COLO668 (cell line): ENCODE measurements at regions not wholly inside any gene's neighbourhood (a gene's known extent, or its start where the extent isn't known, plus 50 kb on each side); places are given as distances from the start of the nearest gene placed in this dataset.

Source experiments
- DNase-seq: peaks from one replicate; lab custom pipeline; 2025; ENCODE audit not compliant: unreplicated experiment; lab: John Stamatoyannopoulos, UW

DNA sequence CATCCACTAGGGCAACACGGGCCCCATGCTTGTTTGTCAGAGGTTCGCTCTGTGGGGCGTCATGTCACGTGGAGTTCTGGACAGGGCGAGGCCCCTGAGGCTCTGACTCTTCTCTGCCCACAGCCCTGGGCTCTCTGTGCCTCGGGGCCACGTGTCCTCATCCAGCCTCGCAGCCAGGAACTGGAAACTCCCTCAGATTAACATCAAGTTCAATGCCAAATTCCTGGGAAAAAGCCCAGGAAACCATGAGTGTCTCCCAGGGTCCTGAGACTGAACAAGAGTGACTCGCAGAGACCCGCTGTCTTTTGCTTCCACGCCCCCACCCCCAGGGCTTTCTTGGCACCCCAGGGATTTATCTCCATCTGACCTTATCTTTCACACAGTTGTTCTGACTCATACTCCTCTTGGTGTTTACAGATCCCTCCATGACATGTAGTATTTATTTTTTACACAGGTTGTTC is 174.0 kb upstream of the PIEZO2 start:
- DNase-seq = no peak

DNA sequence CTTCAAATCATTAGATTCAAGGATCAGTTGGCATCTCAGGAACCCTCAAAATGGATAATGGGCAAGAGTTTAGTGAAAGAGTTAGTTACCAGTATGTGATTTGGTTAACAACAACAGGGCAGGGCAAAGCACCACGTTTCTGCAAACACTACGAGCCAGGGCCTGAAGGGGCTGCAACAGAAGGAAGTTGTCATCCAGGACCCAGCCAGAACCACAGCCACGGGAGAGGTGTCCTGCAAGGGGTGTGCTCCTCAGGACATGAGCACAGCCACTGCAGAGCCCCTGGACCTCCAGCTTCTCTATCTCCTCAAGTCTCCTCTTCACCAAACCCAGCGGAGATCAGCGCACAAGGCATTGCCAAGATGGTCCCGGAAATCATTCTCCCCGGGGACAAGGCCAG is 173.3 kb upstream of the PIEZO2 start:
- DNase-seq = no peak

DNA sequence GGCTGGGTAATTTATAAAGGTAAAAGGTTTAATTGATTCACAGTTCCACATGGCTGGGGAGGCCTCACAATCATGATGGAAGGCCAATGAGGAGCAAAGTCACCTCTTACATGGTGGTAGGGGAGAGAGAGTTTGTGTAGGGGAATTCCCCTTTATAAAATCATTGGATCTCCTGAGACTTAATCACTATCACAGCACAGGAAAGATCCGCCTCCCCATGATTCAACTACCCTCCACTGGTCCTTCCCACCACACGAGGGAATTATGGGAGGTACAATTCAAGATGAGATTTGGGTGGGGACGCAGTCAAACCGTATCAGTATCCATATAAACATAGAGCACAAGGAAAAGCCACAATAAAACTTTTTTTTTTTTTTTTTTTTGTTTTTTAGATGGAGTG is 172.6 kb upstream of the PIEZO2 start:
- no peak for DNase-seq

DNA sequence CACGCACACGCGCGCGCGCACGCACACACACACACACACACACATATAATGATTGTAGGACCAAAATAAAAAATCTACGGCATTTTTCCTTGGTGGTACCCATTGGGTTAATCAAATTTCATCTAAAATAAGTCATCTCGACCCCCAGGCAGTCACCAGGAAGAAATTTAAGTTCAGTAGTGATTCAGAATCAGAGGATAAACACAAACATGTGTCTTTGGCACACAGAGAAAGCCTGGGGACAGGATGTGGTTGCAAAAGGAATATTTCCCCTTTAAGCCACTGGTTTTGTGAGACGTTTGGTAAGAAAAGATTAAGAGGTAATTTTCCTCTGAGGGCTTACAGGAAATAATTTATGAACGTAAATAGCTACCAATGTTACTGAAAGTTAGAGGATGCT is 171.6 kb upstream of the PIEZO2 start:
- DNase-seq = no peak

DNA sequence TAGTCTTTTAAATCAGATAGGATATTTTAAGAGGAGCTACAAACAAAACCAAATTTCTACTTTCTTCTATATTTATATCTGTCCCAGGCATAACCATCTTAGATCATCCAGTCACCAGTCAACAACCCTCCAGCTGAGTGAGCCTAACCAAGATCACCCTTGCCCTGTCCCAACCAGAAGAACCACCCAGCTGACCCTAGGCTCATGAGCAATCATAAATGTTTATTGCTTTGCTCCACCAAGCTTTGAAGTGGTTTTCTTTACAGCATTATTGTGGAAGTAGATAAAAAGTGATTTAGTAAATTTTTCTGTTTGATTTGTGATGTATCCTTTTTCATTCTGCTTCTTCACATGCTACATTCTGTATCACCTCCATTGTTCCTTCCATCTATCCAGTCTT is 167.2 kb upstream of the PIEZO2 start:
- no peak for DNase-seq

DNA sequence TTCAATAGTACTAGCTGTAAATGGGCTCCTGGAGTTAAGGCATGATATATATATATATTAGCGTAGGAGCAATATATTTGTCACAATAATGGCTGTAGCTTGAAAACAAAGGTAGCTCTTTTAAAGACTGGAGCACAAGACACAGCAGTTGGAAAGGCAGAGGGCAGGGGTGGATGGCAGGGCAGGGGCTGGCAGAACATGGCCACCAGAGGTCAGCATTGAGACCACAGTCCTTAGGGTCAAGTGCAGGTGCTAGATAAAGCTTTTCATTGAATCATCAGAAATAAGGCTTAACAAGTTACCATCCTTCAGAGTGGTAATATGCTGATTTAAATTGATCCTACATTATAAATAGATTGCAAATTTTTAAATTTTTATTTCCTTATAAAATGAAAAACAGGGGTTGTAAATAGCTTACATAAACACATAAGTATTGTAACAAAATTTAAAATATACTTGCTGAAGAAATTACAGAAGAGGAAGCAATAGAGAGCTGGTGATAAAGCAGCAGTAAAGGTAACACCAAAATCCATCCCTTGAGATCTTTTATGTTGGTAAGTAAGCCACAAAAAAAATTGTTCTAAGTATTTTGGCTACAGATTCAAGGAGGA is 161.2 kb upstream of the PIEZO2 start:
- DNase-seq = peak; percentile 43

DNA sequence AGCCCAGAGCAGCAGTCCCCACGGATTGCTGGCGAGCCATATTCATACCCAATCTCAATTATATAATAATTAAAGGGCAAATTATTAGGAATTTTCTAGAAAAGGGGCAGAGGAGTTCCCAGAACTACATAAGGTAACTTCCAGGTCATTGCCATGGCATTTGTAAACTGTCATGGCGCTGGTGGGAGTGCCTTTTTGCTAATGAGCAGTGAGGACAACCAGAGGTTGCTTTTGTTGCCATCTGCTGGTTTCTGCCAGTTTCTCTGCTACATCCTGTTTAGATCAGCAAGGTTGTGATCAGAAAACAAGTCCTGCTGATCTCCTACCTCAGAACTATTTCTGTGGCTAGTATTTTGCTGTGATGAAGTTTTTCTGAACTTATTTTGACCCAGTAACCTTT is 159.8 kb upstream of the PIEZO2 start:
- no peak for DNase-seq

DNA sequence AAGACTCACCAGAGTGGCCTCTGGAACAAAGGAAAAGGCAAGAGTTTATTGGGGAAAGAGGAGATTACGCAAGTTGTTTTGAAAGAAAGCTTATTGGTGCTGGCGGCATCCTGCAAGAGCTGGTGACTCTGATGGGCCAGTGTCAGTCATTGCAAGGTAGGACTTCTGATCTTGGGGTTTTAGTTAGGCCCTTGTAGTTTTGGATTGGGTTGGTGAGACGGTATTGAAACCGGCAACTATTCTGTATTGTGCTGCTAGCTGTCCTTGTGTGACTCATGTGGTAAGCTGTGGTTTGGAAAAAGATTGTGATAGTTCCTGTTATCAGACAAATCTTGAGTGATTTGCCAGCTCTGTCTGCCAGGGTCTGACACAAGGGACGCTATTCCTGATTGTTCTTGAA is 159.1 kb upstream of the PIEZO2 start:
- DNase-seq = no peak

DNA sequence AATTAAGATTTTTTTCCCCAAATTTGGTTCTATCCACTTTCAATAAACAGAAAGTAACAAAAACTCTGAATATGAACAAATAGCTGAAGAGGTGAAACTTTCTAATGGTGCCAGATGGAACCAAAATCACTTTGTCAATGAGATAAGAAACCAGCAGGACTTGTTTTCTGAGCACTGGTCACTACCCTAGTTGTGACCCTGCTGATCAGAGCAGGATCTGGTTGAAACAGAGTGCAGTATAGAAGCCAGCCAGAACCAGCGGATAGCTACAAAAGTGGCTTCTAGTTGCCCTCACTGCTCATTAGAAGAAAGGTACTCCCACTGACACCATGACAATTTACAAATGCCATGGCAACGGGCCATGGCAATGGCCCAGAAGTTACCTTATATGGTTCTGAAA is 158.3 kb upstream of the PIEZO2 start:
- no peak for DNase-seq

DNA sequence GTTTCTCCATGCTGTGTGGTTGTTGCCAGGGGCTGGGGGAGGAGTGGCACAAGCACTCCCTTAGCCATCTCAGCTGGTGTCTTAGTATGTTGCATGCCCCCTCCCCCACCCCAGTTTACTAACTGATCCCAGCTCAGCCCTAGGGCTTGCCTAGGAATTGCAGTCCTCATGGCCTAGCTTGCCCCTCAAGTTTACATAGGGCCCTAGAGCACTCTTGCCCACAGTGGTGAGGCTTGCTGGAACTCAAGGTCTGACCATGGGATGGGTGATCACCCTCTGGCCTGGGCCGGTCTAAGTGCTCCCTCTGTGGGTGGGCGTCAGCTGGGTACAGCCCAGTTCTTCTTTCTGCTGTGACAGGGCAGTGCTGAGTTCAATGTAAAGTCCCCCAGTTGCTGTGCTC is 156.1 kb upstream of the PIEZO2 start:
- no peak for DNase-seq

DNA sequence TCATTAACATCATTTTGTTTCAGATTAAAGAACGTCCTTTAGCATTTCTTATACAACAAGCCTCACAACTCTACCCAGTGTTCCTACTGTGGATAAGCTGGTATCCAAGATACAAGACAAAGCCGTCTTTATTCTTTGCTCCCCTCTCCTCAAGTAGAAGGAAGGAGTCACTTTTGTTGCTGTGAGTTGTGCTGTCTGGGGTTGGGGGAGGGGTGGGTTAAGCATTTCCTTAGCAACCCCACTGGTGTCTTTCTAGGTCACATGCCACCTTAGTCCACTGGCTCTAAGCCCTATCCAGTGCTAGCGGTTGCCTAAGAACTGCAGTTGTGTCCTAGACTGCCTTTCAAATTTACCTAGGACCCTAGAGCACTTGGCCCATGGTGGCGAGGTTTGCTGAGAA is 155.6 kb upstream of the PIEZO2 start:
- DNase-seq = no peak

DNA sequence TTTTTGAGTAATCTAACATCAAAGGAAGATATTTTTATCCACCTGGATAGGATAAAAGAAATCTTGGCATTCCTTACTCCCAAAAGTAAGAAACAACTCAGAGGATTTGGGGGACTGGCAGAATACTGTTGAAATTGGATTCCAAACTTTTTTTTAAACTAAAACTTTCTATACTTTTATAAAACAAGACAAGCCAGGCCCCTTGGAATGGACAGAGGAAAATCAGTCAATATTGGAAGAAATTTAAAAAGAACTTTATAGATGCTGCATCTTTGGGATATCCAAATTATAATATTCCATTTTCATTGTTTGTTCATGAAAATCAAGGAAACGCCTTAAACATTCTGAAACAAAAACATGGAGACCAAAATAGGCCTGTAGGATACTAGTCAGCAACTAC is 147.6 kb upstream of the PIEZO2 start:
- DNase-seq = no peak

DNA sequence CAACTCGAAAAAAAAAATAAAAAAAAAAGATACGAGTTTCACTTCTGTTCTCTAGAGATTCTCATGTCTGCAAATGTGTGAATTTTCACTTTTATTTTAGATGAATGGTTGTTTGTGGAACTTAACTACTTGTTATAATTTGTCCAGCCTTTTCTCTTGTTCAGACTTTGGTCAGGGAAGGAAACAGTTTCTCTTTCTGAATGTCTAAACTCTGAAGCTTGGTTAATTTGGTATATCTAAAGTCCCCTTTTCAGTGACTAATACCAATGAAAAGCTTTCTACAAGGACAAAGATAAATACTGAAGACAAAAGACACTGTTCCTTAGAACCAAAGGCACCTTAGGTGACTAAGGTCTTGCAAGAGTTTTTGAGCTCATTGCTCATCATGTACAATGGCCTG is 144.4 kb upstream of the PIEZO2 start:
- no peak for DNase-seq

DNA sequence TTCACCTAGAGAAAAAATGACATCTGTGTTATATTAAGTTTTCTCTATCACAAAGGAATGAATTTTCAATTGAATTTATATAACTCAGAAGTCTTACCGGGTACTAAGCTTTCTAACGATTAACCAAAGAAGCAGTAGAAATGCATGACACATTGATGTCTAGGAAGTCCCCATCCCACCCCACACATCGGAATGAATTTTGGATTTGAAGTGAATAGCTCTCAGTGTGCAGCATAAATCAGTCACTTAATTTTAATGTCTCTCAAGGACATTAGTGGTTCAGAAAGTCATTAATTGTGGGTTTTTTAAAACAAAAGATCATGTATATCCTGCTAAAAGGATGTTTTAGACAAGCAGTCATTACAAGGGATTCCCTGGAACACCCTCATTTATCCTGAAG is 141.4 kb upstream of the PIEZO2 start:
- no peak for DNase-seq

DNA sequence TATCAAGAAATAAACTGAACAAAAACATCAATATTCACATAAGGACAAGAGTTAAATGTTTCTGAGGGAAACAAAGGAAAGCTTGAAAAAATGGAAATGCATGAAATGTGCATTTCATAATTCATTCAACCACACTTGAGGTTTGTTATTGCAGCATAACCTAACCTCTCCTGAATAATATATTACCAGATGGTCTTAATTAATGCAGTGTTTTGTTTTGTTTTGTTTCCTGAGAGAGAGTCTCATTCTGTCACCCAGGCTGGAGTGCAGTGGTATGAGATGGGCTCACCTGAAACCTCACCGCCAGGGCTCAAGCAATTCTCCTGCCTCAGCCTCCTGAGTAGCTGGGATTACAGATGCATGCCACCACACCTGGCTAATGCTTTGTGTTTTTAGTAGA is 139.9 kb upstream of the PIEZO2 start:
- no peak for DNase-seq

DNA sequence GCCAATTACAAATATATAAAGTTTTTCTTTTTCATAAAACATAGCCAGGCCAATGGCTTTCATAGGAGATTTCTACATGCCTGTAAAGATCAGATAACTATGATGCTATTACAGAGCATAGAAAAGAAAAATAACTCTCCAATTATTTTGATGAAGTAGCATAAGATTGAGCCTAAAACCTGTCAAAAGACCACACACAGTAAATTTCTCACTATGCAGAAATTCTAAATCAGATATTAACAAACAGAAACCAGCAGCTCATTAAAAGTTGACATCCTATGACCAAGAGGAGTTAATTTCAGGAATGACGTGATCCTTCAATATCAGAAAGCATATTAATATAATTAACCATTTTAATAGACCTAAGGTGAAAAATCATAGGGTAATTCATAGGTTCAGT is 139.0 kb upstream of the PIEZO2 start:
- DNase-seq = no peak

DNA sequence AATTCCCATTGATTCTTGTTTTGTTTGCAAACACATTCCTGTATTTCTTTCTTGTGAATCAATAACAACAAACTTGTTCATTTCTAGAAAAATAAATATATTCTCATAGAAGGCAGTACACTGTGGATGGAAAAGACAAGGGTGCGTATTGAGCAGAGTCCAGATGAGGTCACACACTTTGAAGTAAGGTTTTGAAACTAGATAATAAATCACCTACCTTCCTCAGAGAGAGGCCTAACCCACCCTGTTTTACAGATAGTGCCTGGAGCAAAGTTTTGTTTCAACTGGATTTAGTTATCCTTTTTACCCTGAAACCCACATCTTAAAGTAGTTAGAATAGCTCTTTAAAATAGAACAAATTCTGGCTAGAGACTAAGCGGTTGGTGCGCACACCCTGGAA is 137.1 kb upstream of the PIEZO2 start:
- DNase-seq = no peak

DNA sequence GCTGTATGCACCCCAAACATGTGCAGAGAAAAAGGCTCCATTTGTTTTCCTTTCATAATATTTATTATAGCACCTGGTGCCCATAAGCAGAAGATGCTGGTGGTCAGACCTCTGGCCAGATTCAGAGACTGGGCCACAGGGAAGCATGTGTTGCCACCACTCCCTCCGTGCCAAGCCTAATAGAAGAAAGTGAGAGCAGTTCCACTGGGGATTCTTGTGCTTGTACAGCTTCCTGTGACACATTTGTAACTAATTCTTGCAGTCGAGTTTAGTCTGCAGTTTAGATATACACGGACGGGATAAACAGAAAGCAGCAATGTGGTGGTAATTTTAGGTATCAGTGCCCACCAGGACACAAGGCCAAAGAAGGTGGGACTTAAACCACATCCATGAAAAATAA is 135.4 kb upstream of the PIEZO2 start:
- no peak for DNase-seq

DNA sequence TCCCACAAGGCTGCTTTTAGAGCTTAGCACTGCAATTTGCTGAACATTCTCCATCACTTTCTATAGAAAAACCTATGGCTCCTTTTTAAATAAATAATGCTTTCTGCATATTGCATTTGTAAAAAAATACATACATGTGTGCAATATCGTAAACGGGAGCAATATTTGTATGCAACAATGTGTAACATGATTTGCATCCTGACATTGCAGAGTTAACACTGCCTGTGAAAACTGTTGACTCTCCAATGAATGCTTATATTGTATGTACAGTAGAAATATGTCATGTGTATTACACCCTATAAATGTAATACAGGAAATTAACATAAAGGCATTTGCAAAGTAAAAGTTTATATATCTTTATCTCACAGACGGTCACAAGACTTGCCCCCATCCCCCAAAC is 135.0 kb upstream of the PIEZO2 start:
- no peak for DNase-seq

DNA sequence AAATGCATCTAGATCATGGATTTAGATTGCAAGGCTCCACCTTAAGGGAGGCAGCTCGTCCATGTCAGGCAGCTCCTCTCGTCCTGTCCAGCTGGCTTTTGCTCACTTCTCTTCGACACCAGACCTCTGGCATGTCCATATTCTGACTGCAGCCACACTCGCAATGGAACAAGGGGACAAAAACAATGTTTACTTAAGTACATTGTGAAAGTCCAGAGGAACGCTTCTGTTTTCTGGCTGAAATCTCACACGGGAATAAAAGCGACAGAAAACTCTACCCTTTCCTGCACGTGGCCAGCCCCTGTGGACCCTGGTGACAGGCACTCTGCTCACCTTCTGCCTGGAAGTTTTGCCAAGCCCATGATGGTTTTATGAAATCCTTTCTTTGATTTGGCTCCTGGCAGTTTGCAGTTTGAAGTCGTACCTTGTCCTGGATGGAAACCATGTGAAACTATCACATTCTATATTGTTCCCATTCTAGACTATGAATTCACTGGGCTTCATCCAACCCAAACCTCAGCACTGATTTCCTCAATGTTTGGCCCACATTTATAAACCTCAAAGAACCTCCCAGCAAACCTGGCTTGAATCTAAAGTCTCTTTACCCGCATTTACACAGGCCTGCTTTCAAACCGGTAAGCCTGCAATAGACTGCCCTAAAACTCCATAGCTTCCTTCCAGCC is 134.3 kb upstream of the PIEZO2 start:
- DNase-seq = no peak

DNA sequence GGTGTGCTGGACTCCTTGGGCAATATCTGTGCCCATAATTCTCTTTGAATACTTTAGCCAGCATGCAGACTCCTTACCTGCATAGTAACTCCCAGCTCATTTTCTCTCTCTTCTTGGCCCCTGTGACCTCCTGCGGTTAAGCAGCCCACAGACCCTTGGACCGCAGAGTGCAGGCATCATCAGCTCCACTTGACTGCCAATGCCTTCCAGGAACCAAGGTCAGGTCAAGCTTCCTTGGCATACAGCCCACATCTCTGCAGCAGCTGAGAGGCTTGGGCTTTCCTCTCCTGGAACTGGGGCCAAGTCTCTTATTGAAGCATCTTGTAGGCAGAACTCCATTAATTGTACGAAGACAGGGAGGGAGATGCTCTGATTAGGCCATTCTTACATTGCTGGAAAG is 130.1 kb upstream of the PIEZO2 start:
- DNase-seq = no peak

DNA sequence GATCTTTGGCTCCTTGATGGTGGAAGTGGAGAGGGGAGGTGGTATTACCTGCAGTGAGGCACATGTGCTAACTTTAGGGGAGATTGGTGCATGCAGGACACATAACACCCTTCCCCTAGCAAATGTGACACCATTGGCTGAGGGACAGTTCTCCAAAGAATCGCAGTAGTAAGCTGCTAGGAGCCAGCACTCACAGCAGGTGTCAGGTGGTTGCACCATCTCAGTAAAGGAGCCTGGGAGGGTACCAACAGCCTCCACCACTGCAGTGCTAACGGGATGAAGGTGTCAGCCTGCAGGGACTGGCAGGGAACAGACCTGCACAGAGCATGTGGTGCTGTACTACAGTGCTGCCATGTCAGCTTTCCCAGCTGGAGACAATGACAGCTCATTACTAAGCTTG is 127.3 kb upstream of the PIEZO2 start:
- DNase-seq = no peak

DNA sequence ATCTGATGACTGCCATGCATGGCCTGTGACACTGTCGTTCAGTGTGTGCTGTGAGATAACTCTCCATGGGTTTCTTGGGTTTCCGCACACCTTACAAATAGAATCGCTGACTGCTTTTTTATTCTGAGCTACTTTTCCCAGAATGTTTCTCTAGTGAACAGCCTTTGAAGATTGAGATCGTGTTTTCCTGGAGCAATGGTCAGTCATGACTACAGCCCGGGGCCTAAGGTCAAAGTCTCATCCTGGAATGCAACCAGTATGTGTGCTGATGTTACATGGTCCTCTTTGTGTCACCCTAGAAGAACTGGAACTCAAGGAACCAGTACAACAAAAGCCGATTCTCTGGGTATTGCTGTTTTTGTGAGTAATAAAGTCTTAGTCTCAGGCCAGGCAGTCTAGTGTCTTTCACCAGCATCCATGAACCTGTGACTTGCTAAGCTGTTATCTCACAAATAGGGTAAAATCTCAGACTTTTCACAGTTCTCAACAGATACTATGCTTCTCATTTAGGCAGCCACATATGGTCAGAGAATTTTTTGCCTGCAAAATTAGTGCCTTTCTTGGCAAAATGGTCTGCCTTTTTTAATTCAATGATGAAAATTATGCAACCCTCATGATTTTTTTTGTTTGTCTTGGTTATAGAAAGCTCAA is 124.9 kb upstream of the PIEZO2 start:
- DNase-seq = no peak
